K562 (cell line): ENCODE measurements at regions not wholly inside any gene's neighbourhood (a gene's known extent, or its start where the extent isn't known, plus 50 kb on each side); places are given as distances from the start of the nearest gene placed in this dataset.

Experiments
- ATAC-seq: fragments of 200-7000 bp; cut with Tn5 transposase; 3 replicates; pipeline ENCODE4 v1.9.1; 2020; ENCODE audit warnings: moderate library complexity
- BruUV-seq: library from RNA; stranded (reverse); fragments of 400-500 nt; replicated peaks from 2 replicates; lab custom pipeline; 2021; lab: Mats Ljungman, UMichigan
- CTCF ChIA-PET: fragments of 300-600 bp; formaldehyde crosslinking; extraction: SDS; loops from one replicate; lab custom pipeline; 2021; ENCODE audit warnings: low intra/inter-chr PET ratio; lab: Yijun Ruan, JAX
- POLR2A ChIA-PET: fragments of 300-600, 350-650 bp; sonication (Branson Sonifier 250); formaldehyde crosslinking; extraction: SDS; loops from one replicate; lab custom pipeline; 2021; ENCODE audit warnings: antibody characterized with exemption, inconsistent platforms; lab: Yijun Ruan, JAX
- DNase-seq, 4 experiments: peaks; one replicate each; pipeline versions ENCODE4 v3.0.0 to v3.0.0-alpha.2; 2011 to 2018; ENCODE audit warnings: low spot score in 3 of 4, mixed read lengths in 3 of 4; ENCODE audit errors: extremely low read depth in 1 of 4
- FAIRE-seq: peaks from 2 replicates; lab custom pipeline; 2011; peaks lifted over from hg19 to GRCh38; lab: Jason Lieb, UNC
- H2AFZ ChIP-seq: 2 replicates; pipeline ENCODE4 v1.6.0; 2011; ENCODE audit warnings: low read depth, low read length, control low read depth, inconsistent platforms
- H3K27ac ChIP-seq: fragments of 200-600 bp; 3 replicates; pipeline ENCODE4 v1.8.0; 2011; ENCODE audit warnings: low read depth, mild to moderate bottlenecking, control low read depth, inconsistent platforms, low read length, moderate library complexity, mixed read lengths; ENCODE audit errors: extremely low read depth
- H3K27me3 ChIP-seq, 2 experiments: fragments of 300-600 bp in 1 of 2; 2 replicates in 1 of 2; 3 replicates in 1 of 2; pipeline versions ENCODE4 v1.6.0 to v1.8.0; 2011; ENCODE audit warnings: inconsistent platforms in 2 of 2, low read length in 2 of 2, mild to moderate bottlenecking in 1 of 2, mixed read lengths in 1 of 2, moderate library complexity in 1 of 2; ENCODE audit not compliant: control insufficient read depth in 2 of 2, insufficient read depth in 2 of 2
- H3K36me3 ChIP-seq: fragments of 300-600 bp; 3 replicates; pipeline ENCODE4 v1.8.0; 2011; ENCODE audit warnings: mild to moderate bottlenecking, low read length, inconsistent platforms; ENCODE audit not compliant: control insufficient read depth, insufficient read depth
- H3K4me1 ChIP-seq, 2 experiments: fragments of 200-600 bp in 1 of 2; replicated peaks in 1 of 2; 2 replicates in 1 of 2; 3 replicates in 1 of 2; pipeline versions ENCODE4 v1.5.1 to v1.8.0; 2011; ENCODE audit warnings: inconsistent platforms in 2 of 2, low read length in 2 of 2, mild to moderate bottlenecking in 1 of 2, mixed read lengths in 1 of 2, moderate library complexity in 1 of 2; ENCODE audit not compliant: control insufficient read depth in 2 of 2, insufficient read depth in 2 of 2
- H3K4me2 ChIP-seq: 2 replicates; pipeline ENCODE4 v1.6.1; 2011; ENCODE audit warnings: low read length, control low read depth, inconsistent platforms, mixed read lengths; ENCODE audit not compliant: insufficient read depth
- H3K4me3 ChIP-seq: fragments of 200-600 bp; sonication (generic), shearing (Covaris generic); 2 replicates; pipeline ENCODE4 v1.5.1; 2016; ENCODE audit warnings: control low read depth, inconsistent platforms
- H3K79me2 ChIP-seq: fragments of 200-600 bp; 3 replicates; pipeline ENCODE4 v1.8.0; 2011; ENCODE audit warnings: low read length, inconsistent platforms; ENCODE audit not compliant: control insufficient read depth, insufficient read depth
- H3K9ac ChIP-seq, 2 experiments: 2 replicates each; pipeline versions ENCODE4 v1.6.0 to v1.6.1; 2011; ENCODE audit warnings: low read depth in 2 of 2, low read length in 2 of 2, control low read depth in 1 of 2, inconsistent platforms in 1 of 2, mild to moderate bottlenecking in 1 of 2, mixed read lengths in 1 of 2; ENCODE audit not compliant: insufficient read depth in 1 of 2
- H3K9me1 ChIP-seq: one replicate; pipeline ENCODE4 v1.6.0; 2011; ENCODE audit warnings: inconsistent platforms, mild to moderate bottlenecking, low read length, moderate library complexity; ENCODE audit not compliant: control insufficient read depth, insufficient read depth
- H3K9me3 ChIP-seq: replicated peaks from 2 replicates; pipeline ENCODE4 v1.5.1; 2011; ENCODE audit warnings: low read depth, low read length, inconsistent platforms; ENCODE audit not compliant: control insufficient read depth, insufficient read depth
- H4K20me1 ChIP-seq: replicated peaks from 2 replicates; pipeline ENCODE4 v1.6.1; 2011; ENCODE audit warnings: low read length, inconsistent platforms, mixed read lengths; ENCODE audit not compliant: control insufficient read depth, insufficient read depth
- ELF4 ChIP-seq: fragments of 450-650 bp; formaldehyde crosslinking; IDR thresholded peaks from 2 replicates; pipeline ENCODE4 v1.4.0; 2022; ENCODE audit warnings: missing genetic modification characterization
- SMAD3 ChIP-seq: fragments of 450-650 bp; formaldehyde crosslinking; conservative IDR thresholded peaks from 2 replicates; pipeline ENCODE4 v1.4.0; 2020; ENCODE audit warnings: mild to moderate bottlenecking
- STAG1 ChIP-seq: sonication (generic); formaldehyde crosslinking; IDR thresholded peaks from 2 replicates; pipeline ENCODE4 v1.5.0; 2020; ENCODE audit warnings: missing genetic modification reagents, borderline replicate concordance
- TRIM24 ChIP-seq, 2 experiments: fragments of 450-650 bp; IDR thresholded peaks; 2 replicates each; pipeline ENCODE4 v1.6.1; 2016
- ZBTB8A ChIP-seq: fragments of 450-650 bp; IDR thresholded peaks from 2 replicates; pipeline ENCODE4 v1.6.1; 2018; ENCODE audit warnings: mild to moderate bottlenecking, moderate library complexity; ENCODE audit not compliant: partially characterized antibody
- ZFP30 ChIP-seq: fragments of 250-450 bp; sonication (Bioruptor Pico); IDR thresholded peaks from 2 replicates; pipeline ENCODE4 v1.8.0; 2022; ENCODE audit warnings: moderate library complexity, mild to moderate bottlenecking, inconsistent platforms, borderline replicate concordance
- ZNF165 ChIP-seq: fragments of 250-450 bp; sonication (Bioruptor Pico); IDR thresholded peaks from 2 replicates; pipeline ENCODE4 v1.4.0; 2020; ENCODE audit warnings: borderline replicate concordance
- WGBS: fragments of 100-300 bp; shearing (Covaris generic); methylation state at CpG from one replicate; pipeline ENCODE4 v1.1.6; 2016; ENCODE audit warnings: low coverage, mixed read lengths; ENCODE audit not compliant: insufficient coverage; ENCODE audit errors: missing lambda C conversion rate; 5-methylcytosine and 5-hydroxymethylcytosine counted together
- in situ Hi-C: fragments of 300-500 bp; cut with MboI; formaldehyde crosslinking; loops from 4 replicates; pipeline ENCODE4 v1.15.0; 2018; ENCODE audit warnings: inconsistent platforms, mixed read lengths
- intact Hi-C: fragments of 100-400 bp; cut with micrococcal nuclease; formaldehyde crosslinking; loops from 2 replicates; pipeline ENCODE4 v1.14.2; 2022
- TF ChIP-seq, protein P1 (sequence below): fragments of 250-450 bp; sonication (Bioruptor Pico); IDR thresholded peaks from 2 replicates; pipeline ENCODE4 v1.8.0; 2022; ENCODE audit warnings: inconsistent platforms

- Histone ChIP-seq H3K4me2 (no peak overlapping the region), H3K4me3 (no peak overlapping the region), H3K27me3 (no peaks in the 10 kb centered on the region)
- TF ChIP-seq ELF4 (CRISPR knock-in tag) (no peak), SMAD3 (CRISPR knock-in tag) (no peak), TRIM24 (IDR thresholded peaks at IDR 0.05) (no peak), ZBTB8A (no peak), ZFP30 (CRISPR knock-in tag) (no peak), ZNF165 (no peak), STAG1 (CRISPR knock-in tag) (no peak)
- TF ChIP-seq, protein P1, sequence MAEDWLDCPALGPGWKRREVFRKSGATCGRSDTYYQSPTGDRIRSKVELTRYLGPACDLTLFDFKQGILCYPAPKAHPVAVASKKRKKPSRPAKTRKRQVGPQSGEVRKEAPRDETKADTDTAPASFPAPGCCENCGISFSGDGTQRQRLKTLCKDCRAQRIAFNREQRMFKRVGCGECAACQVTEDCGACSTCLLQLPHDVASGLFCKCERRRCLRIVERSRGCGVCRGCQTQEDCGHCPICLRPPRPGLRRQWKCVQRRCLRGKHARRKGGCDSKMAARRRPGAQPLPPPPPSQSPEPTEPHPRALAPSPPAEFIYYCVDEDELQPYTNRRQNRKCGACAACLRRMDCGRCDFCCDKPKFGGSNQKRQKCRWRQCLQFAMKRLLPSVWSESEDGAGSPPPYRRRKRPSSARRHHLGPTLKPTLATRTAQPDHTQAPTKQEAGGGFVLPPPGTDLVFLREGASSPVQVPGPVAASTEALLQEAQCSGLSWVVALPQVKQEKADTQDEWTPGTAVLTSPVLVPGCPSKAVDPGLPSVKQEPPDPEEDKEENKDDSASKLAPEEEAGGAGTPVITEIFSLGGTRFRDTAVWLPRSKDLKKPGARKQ: no peak
- TF ChIP-seq, all 486 proteins: peak for 0
- Histone ChIP-seq H3K9me1 (no peaks in the 10 kb centered on the region), H3K9ac (no peak overlapping the region), H3K36me3 (no peaks in the 10 kb centered on the region), H3K79me2 (no peaks in the 10 kb centered on the region), H3K9me3 (no peaks in the 10 kb centered on the region), H3K4me1 (no peaks in the 10 kb centered on the region), H3K27ac (no peak overlapping the region), H4K20me1 (no peaks in the 10 kb centered on the region), H2AFZ (no peak overlapping the region)
- DNase-seq (no peak), FAIRE-seq (no peak), ATAC-seq (no peak)
- no TSS peak for BruUV-seq
- intact Hi-C loops (no loop called here), in situ Hi-C loops (no loop called here)
- CTCF ChIA-PET: no interaction called here
- POLR2A ChIA-PET: no interaction called here
- WGBS: 0% methylated on average over 1 of the region's 1 CpG
Observed at GRCh38 chr3:106962993-106963392, 414.2 kb upstream of the CCDC54 start.
